ENCODE measurements at regions not wholly inside any gene's neighbourhood (a gene's known extent, or its start where the extent isn't known, plus 50 kb on each side); places are given as distances from the start of the nearest gene placed in this dataset.

GRCh38 chr1:58310469-58310868 lies 236.1 kb downstream of the OMA1 start:
- DNase-seq: no peak

- no peak for DNase-seq
Measured at GRCh38 chr1:58308206-58308605, 238.3 kb downstream of the OMA1 start.

GRCh38 chr1:58307431-58307830 lies 239.1 kb downstream of the OMA1 start:
- no peak for DNase-seq

- DNase-seq: no peak
Measured at GRCh38 chr1:58305622-58306021, 240.9 kb downstream of the OMA1 start.

- DNase-seq: no peak
Measured at GRCh38 chr1:58304346-58304975, 242.1 kb downstream of the OMA1 start.

- no peak for DNase-seq
Measured at GRCh38 chr1:58303841-58304240, 242.7 kb downstream of the OMA1 start.

GRCh38 chr1:58293388-58293787 lies 253.1 kb downstream of the OMA1 start:
- no peak for DNase-seq

- DNase-seq: peak; percentile 9
Measured at GRCh38 chr1:58290685-58291372, 255.7 kb downstream of the OMA1 start.

- no peak for DNase-seq
Measured at GRCh38 chr1:58288624-58289142, 257.8 kb downstream of the OMA1 start.

GRCh38 chr1:58287894-58288623 lies 258.5 kb downstream of the OMA1 start:
- DNase-seq: no peak

- no peak for DNase-seq
Measured at GRCh38 chr1:58284225-58284510, 262.4 kb downstream of the OMA1 start.

GRCh38 chr1:58283388-58284224 lies 262.9 kb downstream of the OMA1 start:
- no peak for DNase-seq

- DNase-seq: no peak
Measured at GRCh38 chr1:58282623-58283387, 263.7 kb downstream of the OMA1 start.

GRCh38 chr1:58266242-58266641 lies 280.3 kb downstream of the OMA1 start:
- no peak for DNase-seq

- no peak for DNase-seq
Measured at GRCh38 chr1:58264462-58264861, 282.1 kb downstream of the OMA1 start.

GRCh38 chr1:58262702-58263101 lies 283.8 kb downstream of the OMA1 start:
- DNase-seq: no peak

- DNase-seq: no peak
Measured at GRCh38 chr1:58258082-58258481, 288.4 kb downstream of the OMA1 start.

- DNase-seq: no peak
Measured at GRCh38 chr1:58257003-58257402, 289.5 kb downstream of the OMA1 start.

GRCh38 chr1:58256546-58256945 lies 290.0 kb downstream of the OMA1 start:
- DNase-seq: no peak

GRCh38 chr1:58256041-58256440 lies 290.5 kb downstream of the OMA1 start:
- no peak for DNase-seq

GRCh38 chr1:58255192-58255591 lies 291.3 kb downstream of the OMA1 start:
- DNase-seq: no peak

GRCh38 chr1:58251430-58252073 lies 295.0 kb downstream of the OMA1 start:
- no peak for DNase-seq
